Breast epithelium (tissue), 4 donors: ENCODE measurements at regions not wholly inside any gene's neighbourhood (a gene's known extent, or its start where the extent isn't known, plus 50 kb on each side); places are given as distances from the start of the nearest gene placed in this dataset.

Source experiments
- DNase-seq, 2 donors: peaks; one replicate each; pipeline ENCODE4 v3.0.0-alpha.2; 2019; ENCODE audit warnings: low spot score in 2 of 2
- H3K27ac ChIP-seq, 2 donors: fragments of 200-600 bp; sonication (generic) in 1 of 2; one replicate each; pipeline ENCODE4 v1.5.1; 2016 to 2019; ENCODE audit warnings: mild to moderate bottlenecking in 1 of 2
- H3K27me3 ChIP-seq, 2 donors: fragments of 200-600 bp; sonication (generic) in 1 of 2; one replicate each; pipeline versions ENCODE4 v1.5.1 to v1.6.0; 2017 to 2019; ENCODE audit warnings: control low read depth in 1 of 2, mild to moderate bottlenecking in 1 of 2
- H3K36me3 ChIP-seq: fragments of 200-600 bp; one replicate; pipeline ENCODE4 v1.5.1; 2019
- H3K4me1 ChIP-seq, 2 donors: fragments of 200-600 bp; sonication (generic); one replicate each; pipeline ENCODE4 v1.5.1; 2016 to 2019; ENCODE audit warnings: control low read depth in 1 of 2
- H3K4me3 ChIP-seq, 3 donors: fragments of 200-600 bp; sonication (generic); 1 replicate in 2 of 3; 2 replicates in 1 of 3; pipeline ENCODE4 v1.5.1; 2016 to 2019; ENCODE audit warnings: mild to moderate bottlenecking in 3 of 3, moderate library complexity in 2 of 3
- H3K9me3 ChIP-seq, 2 donors: fragments of 200-600 bp; sonication (generic) in 1 of 2; one replicate each; pipeline ENCODE4 v1.5.1; 2016 to 2019; ENCODE audit warnings: control low read depth in 1 of 2
- CTCF ChIP-seq, 3 donors: fragments of 450-650 bp; IDR thresholded peaks; one replicate each; pipeline ENCODE4 v1.5.1; 2016 to 2017; ENCODE audit warnings: antibody characterized with exemption in 3 of 3, mild to moderate bottlenecking in 3 of 3, moderate library complexity in 3 of 3
- POLR2A ChIP-seq: fragments of 450-650 bp; IDR thresholded peaks from one replicate; pipeline ENCODE4 v1.6.1; 2016; ENCODE audit warnings: antibody characterized with exemption, mild to moderate bottlenecking, moderate library complexity
- POLR2AphosphoS5 ChIP-seq, 3 donors: sonication (generic); formaldehyde crosslinking; IDR thresholded peaks; one replicate each; pipeline ENCODE4 v1.6.1; 2017; ENCODE audit warnings: antibody characterized with exemption in 3 of 3
- intact Hi-C: fragments of 100-400 bp; cut with DNase I; formaldehyde crosslinking; loops from one replicate; pipeline ENCODE4 v1.15.1; 2023; ENCODE audit warnings: low total_unique reads

- TF ChIP-seq POLR2A (no peak), POLR2AphosphoS5 (IDR thresholded peaks at IDR 0.05) (no peak), CTCF (IDR thresholded peaks at IDR 0.05) (no peak)
- H3K4me1 ChIP-seq, result no peaks in the 10 kb centered on the region
- intact Hi-C loops, result no loop called here
- H3K9me3 ChIP-seq, result no peaks in the 10 kb centered on the region
- no peak for DNase-seq
- no peak overlapping the region for H3K27ac ChIP-seq
- H3K27me3 ChIP-seq, result no peaks in the 10 kb centered on the region
- H3K4me3 ChIP-seq, result no peak overlapping the region
- no peaks in the 10 kb centered on the region for H3K36me3 ChIP-seq
Observed at GRCh38 chr6:50214937-50215336, 165.2 kb upstream of the DEFB112 start.

GRCh38 chr6:50217841-50218240 lies 168.1 kb upstream of the DEFB112 start:
- H3K27ac ChIP-seq, result no peak overlapping the region
- no peak overlapping the region for H3K4me3 ChIP-seq
- H3K4me1 ChIP-seq, result no peaks in the 10 kb centered on the region
- H3K9me3 ChIP-seq, result no peaks in the 10 kb centered on the region
- H3K27me3 ChIP-seq, result no peaks in the 10 kb centered on the region
- no peak for DNase-seq
- intact Hi-C loops, result no loop called here
- H3K36me3 ChIP-seq, result no peaks in the 10 kb centered on the region
- no peak for TF ChIP-seq POLR2AphosphoS5 (IDR thresholded peaks at IDR 0.05)
- no peak for TF ChIP-seq CTCF (IDR thresholded peaks at IDR 0.05)
- no peak for TF ChIP-seq POLR2A

- intact Hi-C loops, result no loop called here
- no peaks in the 10 kb centered on the region for H3K4me1 ChIP-seq
- TF ChIP-seq POLR2A, result no peak
- TF ChIP-seq POLR2AphosphoS5 (IDR thresholded peaks at IDR 0.05), result no peak
- no peak for TF ChIP-seq CTCF (IDR thresholded peaks at IDR 0.05)
- H3K27me3 ChIP-seq, result no peaks in the 10 kb centered on the region
- no peak overlapping the region for H3K27ac ChIP-seq
- no peak for DNase-seq
- no peaks in the 10 kb centered on the region for H3K9me3 ChIP-seq
- H3K36me3 ChIP-seq, result no peaks in the 10 kb centered on the region
- no peak overlapping the region for H3K4me3 ChIP-seq
Observed at GRCh38 chr6:50236164-50236563, 186.4 kb upstream of the DEFB112 start.

GRCh38 chr6:50239853-50240252 lies 190.1 kb upstream of the DEFB112 start:
- Histone ChIP-seq H3K36me3 (no peaks in the 10 kb centered on the region), H3K9me3 (no peaks in the 10 kb centered on the region), H3K4me1 (no peaks in the 10 kb centered on the region), H3K4me3 (no peak overlapping the region), H3K27ac (no peak overlapping the region), H3K27me3 (no peaks in the 10 kb centered on the region)
- intact Hi-C loops, result no loop called here
- TF ChIP-seq CTCF (IDR thresholded peaks at IDR 0.05) (no peak), POLR2AphosphoS5 (IDR thresholded peaks at IDR 0.05) (no peak), POLR2A (no peak)
- DNase-seq, result no peak

GRCh38 chr6:50240986-50241385 lies 191.3 kb upstream of the DEFB112 start:
- intact Hi-C loops, result no loop called here
- H3K27me3 ChIP-seq, result no peaks in the 10 kb centered on the region
- no peaks in the 10 kb centered on the region for H3K4me1 ChIP-seq
- no peak overlapping the region for H3K4me3 ChIP-seq
- H3K27ac ChIP-seq, result no peak overlapping the region
- H3K36me3 ChIP-seq, result no peaks in the 10 kb centered on the region
- no peaks in the 10 kb centered on the region for H3K9me3 ChIP-seq
- TF ChIP-seq CTCF (IDR thresholded peaks at IDR 0.05) (no peak), POLR2AphosphoS5 (IDR thresholded peaks at IDR 0.05) (no peak), POLR2A (no peak)
- DNase-seq, result no peak
